GM23338 (cell line): ENCODE measurements at regions not wholly inside any gene's neighbourhood (a gene's known extent, or its start where the extent isn't known, plus 50 kb on each side); places are given as distances from the start of the nearest gene placed in this dataset.

Experiments used
- ATAC-seq: fragments of 200-7000 bp; cut with Tn5 transposase; 3 replicates; pipeline ENCODE4 v1.9.1; 2020
- DNase-seq: peaks from one replicate; pipeline ENCODE4 v3.0.0-alpha.2; 2015; ENCODE audit warnings: low spot score
- H2AFZ ChIP-seq: fragments of 200-600 bp; sonication (generic); 2 replicates; pipeline ENCODE4 v1.8.0; 2016; ENCODE audit warnings: antibody characterized with exemption, mild to moderate bottlenecking, moderate library complexity
- H3F3A ChIP-seq: fragments of 200-600 bp; sonication (generic); replicated peaks from 2 replicates; pipeline ENCODE4 v1.8.0; 2017; ENCODE audit warnings: antibody characterized with exemption, mixed run types, low read depth
- H3K27ac ChIP-seq: fragments of 200-600 bp; sonication (generic); 2 replicates; pipeline ENCODE4 v1.6.1; 2016; ENCODE audit warnings: low read depth
- H3K27me3 ChIP-seq: fragments of 200-600 bp; sonication (generic); 2 replicates; pipeline ENCODE4 v1.8.0; 2016; ENCODE audit warnings: mild to moderate bottlenecking, mixed run types, moderate library complexity; ENCODE audit not compliant: insufficient read depth
- H3K36me3 ChIP-seq: fragments of 200-600 bp; sonication (generic); 2 replicates; pipeline ENCODE4 v1.8.0; 2016; ENCODE audit warnings: mild to moderate bottlenecking; ENCODE audit not compliant: insufficient read depth
- H3K4me1 ChIP-seq: fragments of 200-600 bp; sonication (generic); 2 replicates; pipeline ENCODE4 v1.8.0; 2016; ENCODE audit warnings: mild to moderate bottlenecking, moderate library complexity; ENCODE audit not compliant: insufficient read depth
- H3K4me2 ChIP-seq: fragments of 200-600 bp; sonication (generic); 2 replicates; pipeline ENCODE4 v1.7.1; 2017; ENCODE audit warnings: mixed run types
- H3K4me3 ChIP-seq: fragments of 200-600 bp; sonication (generic); 2 replicates; pipeline ENCODE4 v1.6.1; 2016; ENCODE audit warnings: mixed run types
- H3K79me2 ChIP-seq: fragments of 200-600 bp; sonication (generic); replicated peaks from 2 replicates; pipeline ENCODE4 v1.8.0; 2017; ENCODE audit warnings: mild to moderate bottlenecking; ENCODE audit not compliant: insufficient read depth
- H3K9me2 ChIP-seq: fragments of 200-600 bp; sonication (generic); 2 replicates; pipeline ENCODE4 v1.8.0; 2017; ENCODE audit not compliant: insufficient read depth
- H4K20me1 ChIP-seq: fragments of 200-600 bp; sonication (generic); replicated peaks from 2 replicates; pipeline ENCODE4 v1.8.0; 2017; ENCODE audit warnings: mild to moderate bottlenecking; ENCODE audit not compliant: insufficient read depth
- H3K27ac Mint-ChIP-seq: 2 replicates; pipeline ENCODE4 v1.8.0; 2020; ENCODE audit warnings: inconsistent platforms, mild to moderate bottlenecking, moderate library complexity, mixed read lengths
- H3K27me3 Mint-ChIP-seq: 3 replicates; pipeline ENCODE4 v1.8.0; 2022; ENCODE audit warnings: low read depth, mild to moderate bottlenecking, moderate library complexity, mixed read lengths, inconsistent platforms; ENCODE audit not compliant: insufficient read depth, poor library complexity
- H3K36me3 Mint-ChIP-seq: 3 replicates; pipeline ENCODE4 v1.8.0; 2021; ENCODE audit warnings: low read depth, mild to moderate bottlenecking, inconsistent platforms, moderate library complexity, mixed read lengths
- H3K4me1 Mint-ChIP-seq: 3 replicates; pipeline ENCODE4 v1.8.0; 2020; ENCODE audit warnings: mild to moderate bottlenecking, inconsistent platforms, mixed read lengths
- H3K4me3 Mint-ChIP-seq: 3 replicates; pipeline ENCODE4 v1.8.0; 2021; ENCODE audit warnings: moderate library complexity, mild to moderate bottlenecking, inconsistent platforms, mixed read lengths
- H3K9me3 Mint-ChIP-seq: 3 replicates; pipeline ENCODE4 v1.8.0; 2020; ENCODE audit warnings: moderate library complexity, mild to moderate bottlenecking, inconsistent platforms, mixed read lengths
- CREB1 ChIP-seq: fragments of 250-450 bp; sonication (Bioruptor Pico); IDR thresholded peaks from 2 replicates; pipeline ENCODE4 v1.5.0; 2020; ENCODE audit warnings: low read depth, mild to moderate bottlenecking, moderate library complexity
- EZH2 ChIP-seq: fragments of 200-600 bp; sonication (generic); IDR thresholded peaks from one replicate; pipeline ENCODE4 v1.8.0; 2017; ENCODE audit warnings: antibody characterized with exemption, mild to moderate bottlenecking, low read depth; ENCODE audit not compliant: unreplicated experiment
- JUNB ChIP-seq: IDR thresholded peaks from one replicate; pipeline ENCODE4 v1.6.1; 2016; ENCODE audit warnings: antibody characterized with exemption; ENCODE audit not compliant: unreplicated experiment
- STAT1 ChIP-seq: IDR thresholded peaks from one replicate; pipeline ENCODE4 v1.6.1; 2016; ENCODE audit warnings: antibody characterized with exemption; ENCODE audit not compliant: unreplicated experiment
- ZNF114 ChIP-seq: fragments of 250-450 bp; sonication (Bioruptor Pico); IDR thresholded peaks from 2 replicates; pipeline ENCODE4 v1.5.0; 2020; ENCODE audit warnings: mild to moderate bottlenecking, moderate library complexity
- ZNF331 ChIP-seq: fragments of 250-450 bp; sonication (Bioruptor Pico); IDR thresholded peaks from 2 replicates; pipeline ENCODE4 v1.5.0; 2020; ENCODE audit warnings: low read depth, mild to moderate bottlenecking, moderate library complexity
- ZNF462 ChIP-seq: fragments of 250-450 bp; sonication (Bioruptor Pico); IDR thresholded peaks from 2 replicates; pipeline ENCODE4 v1.5.0; 2020; ENCODE audit warnings: mild to moderate bottlenecking, moderate library complexity
- TF ChIP-seq, protein P1 (sequence below): IDR thresholded peaks from one replicate; pipeline ENCODE4 v1.6.1; 2018; ENCODE audit warnings: antibody characterized with exemption; ENCODE audit not compliant: unreplicated experiment
- TF ChIP-seq, protein P2 (sequence below): IDR thresholded peaks from 2 replicates; pipeline ENCODE4 v1.6.1; 2016; ENCODE audit warnings: antibody characterized with exemption

- no peak overlapping the region for H3K4me3 ChIP-seq
- H2AFZ ChIP-seq: no peak overlapping the region; the same call in 1 of the 2 replicates
- ATAC-seq: no peak
- TF ChIP-seq, protein P1, sequence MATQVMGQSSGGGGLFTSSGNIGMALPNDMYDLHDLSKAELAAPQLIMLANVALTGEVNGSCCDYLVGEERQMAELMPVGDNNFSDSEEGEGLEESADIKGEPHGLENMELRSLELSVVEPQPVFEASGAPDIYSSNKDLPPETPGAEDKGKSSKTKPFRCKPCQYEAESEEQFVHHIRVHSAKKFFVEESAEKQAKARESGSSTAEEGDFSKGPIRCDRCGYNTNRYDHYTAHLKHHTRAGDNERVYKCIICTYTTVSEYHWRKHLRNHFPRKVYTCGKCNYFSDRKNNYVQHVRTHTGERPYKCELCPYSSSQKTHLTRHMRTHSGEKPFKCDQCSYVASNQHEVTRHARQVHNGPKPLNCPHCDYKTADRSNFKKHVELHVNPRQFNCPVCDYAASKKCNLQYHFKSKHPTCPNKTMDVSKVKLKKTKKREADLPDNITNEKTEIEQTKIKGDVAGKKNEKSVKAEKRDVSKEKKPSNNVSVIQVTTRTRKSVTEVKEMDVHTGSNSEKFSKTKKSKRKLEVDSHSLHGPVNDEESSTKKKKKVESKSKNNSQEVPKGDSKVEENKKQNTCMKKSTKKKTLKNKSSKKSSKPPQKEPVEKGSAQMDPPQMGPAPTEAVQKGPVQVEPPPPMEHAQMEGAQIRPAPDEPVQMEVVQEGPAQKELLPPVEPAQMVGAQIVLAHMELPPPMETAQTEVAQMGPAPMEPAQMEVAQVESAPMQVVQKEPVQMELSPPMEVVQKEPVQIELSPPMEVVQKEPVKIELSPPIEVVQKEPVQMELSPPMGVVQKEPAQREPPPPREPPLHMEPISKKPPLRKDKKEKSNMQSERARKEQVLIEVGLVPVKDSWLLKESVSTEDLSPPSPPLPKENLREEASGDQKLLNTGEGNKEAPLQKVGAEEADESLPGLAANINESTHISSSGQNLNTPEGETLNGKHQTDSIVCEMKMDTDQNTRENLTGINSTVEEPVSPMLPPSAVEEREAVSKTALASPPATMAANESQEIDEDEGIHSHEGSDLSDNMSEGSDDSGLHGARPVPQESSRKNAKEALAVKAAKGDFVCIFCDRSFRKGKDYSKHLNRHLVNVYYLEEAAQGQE: no peak
- TF ChIP-seq CREB1 (no peak), JUNB (no peak), EZH2 (no peak), ZNF331 (no peak), STAT1 (no peak)
- TF ChIP-seq, protein P2, sequence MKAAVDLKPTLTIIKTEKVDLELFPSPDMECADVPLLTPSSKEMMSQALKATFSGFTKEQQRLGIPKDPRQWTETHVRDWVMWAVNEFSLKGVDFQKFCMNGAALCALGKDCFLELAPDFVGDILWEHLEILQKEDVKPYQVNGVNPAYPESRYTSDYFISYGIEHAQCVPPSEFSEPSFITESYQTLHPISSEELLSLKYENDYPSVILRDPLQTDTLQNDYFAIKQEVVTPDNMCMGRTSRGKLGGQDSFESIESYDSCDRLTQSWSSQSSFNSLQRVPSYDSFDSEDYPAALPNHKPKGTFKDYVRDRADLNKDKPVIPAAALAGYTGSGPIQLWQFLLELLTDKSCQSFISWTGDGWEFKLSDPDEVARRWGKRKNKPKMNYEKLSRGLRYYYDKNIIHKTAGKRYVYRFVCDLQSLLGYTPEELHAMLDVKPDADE: no peak
- H3K4me1 ChIP-seq: peaks cover 34% of the 10 kb centered on the region
- peaks cover 8% of the 10 kb centered on the region for H3K27me3 Mint-ChIP-seq
- no peak for DNase-seq
- no peak overlapping the region for H3K4me3 Mint-ChIP-seq
- H3K27me3 ChIP-seq: no peaks in the 10 kb centered on the region
- H3K9me3 Mint-ChIP-seq: peaks cover 12% of the 10 kb centered on the region; the same call in 2 of the 3 replicates
- H4K20me1 ChIP-seq: no peaks in the 10 kb centered on the region
- no peaks in the 10 kb centered on the region for H3K36me3 ChIP-seq
- H3K4me1 Mint-ChIP-seq: peaks cover 36% of the 10 kb centered on the region
- no peak overlapping the region for H3K27ac ChIP-seq
- H3F3A ChIP-seq: no peaks in the 10 kb centered on the region
- H3K4me2 ChIP-seq: no peak overlapping the region
- no peaks in the 10 kb centered on the region for H3K79me2 ChIP-seq
- H3K27ac Mint-ChIP-seq: no peak overlapping the region
- H3K36me3 Mint-ChIP-seq: peaks cover 6% of the 10 kb centered on the region; the same call in 1 of the 3 replicates
- H3K9me2 ChIP-seq: no peaks in the 10 kb centered on the region
Measured at GRCh38 chr10:33040436-33040835, 82.4 kb upstream of the ITGB1 start.

GRCh38 chr10:33039181-33039580 lies 81.2 kb upstream of the ITGB1 start:
- peaks cover 6% of the 10 kb centered on the region; the same call in 1 of the 3 replicates for H3K36me3 Mint-ChIP-seq
- peaks cover 36% of the 10 kb centered on the region for H3K4me1 Mint-ChIP-seq
- Histone ChIP-seq H3F3A (no peaks in the 10 kb centered on the region), H4K20me1 (no peaks in the 10 kb centered on the region), H3K9me2 (no peaks in the 10 kb centered on the region), H3K4me3 (no peak overlapping the region), H3K27ac (no peak overlapping the region), H3K4me1 (peaks cover 34% of the 10 kb centered on the region), H2AFZ (no peak overlapping the region), H3K36me3 (no peaks in the 10 kb centered on the region), H3K27me3 (no peaks in the 10 kb centered on the region), H3K4me2 (peak overlapping the region; percentile 43), H3K79me2 (no peaks in the 10 kb centered on the region)
- peaks cover 5% of the 10 kb centered on the region for H3K27me3 Mint-ChIP-seq
- DNase-seq: peak; percentile 54
- H3K9me3 Mint-ChIP-seq: peaks cover 12% of the 10 kb centered on the region; the same call in 2 of the 3 replicates
- ATAC-seq: peak; percentile 58
- no peak overlapping the region for H3K4me3 Mint-ChIP-seq
- H3K27ac Mint-ChIP-seq: no peak overlapping the region
- TF ChIP-seq STAT1 (no peak), ZNF462 (CRISPR knock-in tag) (no peak), ZNF114 (CRISPR knock-in tag) (no peak)
